ENCODE measurements at regions not wholly inside any gene's neighbourhood (a gene's known extent, or its start where the extent isn't known, plus 50 kb on each side); places are given as distances from the start of the nearest gene placed in this dataset.

GRCh38 chr14:43949400-43949799, 557.7 kb downstream of the FSCB start:
- TF ChIP-seq POLR2AphosphoS5 (IDR thresholded peaks at IDR 0.05) (no peak), CTCF (IDR thresholded peaks at IDR 0.05) (no peak), EP300 (IDR thresholded peaks at IDR 0.05; ENCODE audit: low read depth) (no peak), POLR2A (IDR thresholded peaks at IDR 0.05) (no peak)
